Ovary (tissue), 3 donors: ENCODE measurements at regions not wholly inside any gene's neighbourhood (a gene's known extent, or its start where the extent isn't known, plus 50 kb on each side); places are given as distances from the start of the nearest gene placed in this dataset.

Source experiments
- EP300 ChIP-seq: sonication (generic); formaldehyde crosslinking; IDR thresholded peaks from one replicate; pipeline ENCODE4 v1.6.1; 2017; ENCODE audit warnings: antibody characterized with exemption
- POLR2A ChIP-seq: fragments of 450-650 bp; IDR thresholded peaks from one replicate; pipeline ENCODE4 v1.6.1; 2017; ENCODE audit warnings: antibody characterized with exemption, mild to moderate bottlenecking, moderate library complexity
- TF ChIP-seq, protein P1 (sequence below), 3 donors: fragments of 450-650 bp in 2 of 3; fragments of 200-600 bp in 1 of 3; IDR thresholded peaks; one replicate each; pipeline versions ENCODE4 v1.5.1 to v1.8.0; 2016 to 2022; ENCODE audit warnings: antibody characterized with exemption in 3 of 3, mild to moderate bottlenecking in 1 of 3
- donor health status: DM: no; HTN: no; CAD: no.

DNA sequence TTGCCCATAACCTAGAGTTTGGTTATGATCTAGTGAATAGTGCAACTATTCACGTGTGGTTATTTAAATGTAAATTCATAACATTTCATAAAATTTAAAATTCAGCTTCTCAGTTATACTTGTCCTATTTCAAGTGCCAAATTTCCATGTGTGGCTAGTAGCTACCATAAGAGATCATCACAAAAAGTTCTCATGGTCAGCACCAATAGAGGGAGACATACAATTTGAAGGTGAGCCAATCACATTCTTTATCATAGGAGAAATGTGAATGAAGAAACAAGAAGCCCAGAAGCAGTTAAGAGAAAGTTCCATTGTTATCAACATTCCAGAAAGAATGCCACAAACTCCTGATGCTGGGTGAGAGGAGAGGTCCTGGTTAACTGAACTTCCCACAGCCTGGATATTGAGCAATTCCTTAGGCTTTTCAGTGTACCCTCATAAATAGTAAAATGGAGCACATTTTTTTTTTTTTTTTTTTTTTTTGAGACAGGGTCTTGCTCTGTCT, 892.9 kb upstream of the USP15 start:
- TF ChIP-seq, protein P1, sequence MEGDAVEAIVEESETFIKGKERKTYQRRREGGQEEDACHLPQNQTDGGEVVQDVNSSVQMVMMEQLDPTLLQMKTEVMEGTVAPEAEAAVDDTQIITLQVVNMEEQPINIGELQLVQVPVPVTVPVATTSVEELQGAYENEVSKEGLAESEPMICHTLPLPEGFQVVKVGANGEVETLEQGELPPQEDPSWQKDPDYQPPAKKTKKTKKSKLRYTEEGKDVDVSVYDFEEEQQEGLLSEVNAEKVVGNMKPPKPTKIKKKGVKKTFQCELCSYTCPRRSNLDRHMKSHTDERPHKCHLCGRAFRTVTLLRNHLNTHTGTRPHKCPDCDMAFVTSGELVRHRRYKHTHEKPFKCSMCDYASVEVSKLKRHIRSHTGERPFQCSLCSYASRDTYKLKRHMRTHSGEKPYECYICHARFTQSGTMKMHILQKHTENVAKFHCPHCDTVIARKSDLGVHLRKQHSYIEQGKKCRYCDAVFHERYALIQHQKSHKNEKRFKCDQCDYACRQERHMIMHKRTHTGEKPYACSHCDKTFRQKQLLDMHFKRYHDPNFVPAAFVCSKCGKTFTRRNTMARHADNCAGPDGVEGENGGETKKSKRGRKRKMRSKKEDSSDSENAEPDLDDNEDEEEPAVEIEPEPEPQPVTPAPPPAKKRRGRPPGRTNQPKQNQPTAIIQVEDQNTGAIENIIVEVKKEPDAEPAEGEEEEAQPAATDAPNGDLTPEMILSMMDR (IDR thresholded peaks at IDR 0.05), result no peak
- TF ChIP-seq POLR2A, result no peak
- TF ChIP-seq EP300, result no peak
